ENCODE measurements at regions not wholly inside any gene's neighbourhood (a gene's known extent, or its start where the extent isn't known, plus 50 kb on each side); places are given as distances from the start of the nearest gene placed in this dataset.
A peak's percentile ranks its signal among the peaks of the same experiment; 100 is the strongest.

GRCh38 chr4:27305246-27305645 lies 444.6 kb downstream of the STIM2 start:
- no peak overlapping the region for H3K27ac Mint-ChIP-seq
- Histone ChIP-seq H3K36me3 (ENCODE audit: insufficient read depth) (no peaks in the 10 kb centered on the region), H4K20me1 (replicated peaks; ENCODE audit: insufficient read depth) (no peaks in the 10 kb centered on the region), H3K79me2 (replicated peaks; ENCODE audit: insufficient read depth) (no peaks in the 10 kb centered on the region), H3F3A (replicated peaks; ENCODE audit: low read depth) (no peaks in the 10 kb centered on the region), H2AFZ (no peak overlapping the region), H3K4me1 (ENCODE audit: insufficient read depth) (no peaks in the 10 kb centered on the region), H3K4me2 (no peak overlapping the region), H3K4me3 (no peak overlapping the region), H3K9me2 (ENCODE audit: insufficient read depth) (peaks cover 4% of the 10 kb centered on the region; the same call in 1 of the 2 replicates), H3K27me3 (ENCODE audit: insufficient read depth) (no peaks in the 10 kb centered on the region), H3K27ac (ENCODE audit: low read depth) (no peak overlapping the region)
- H3K36me3 Mint-ChIP-seq (ENCODE audit: low read depth), result peaks cover 10% of the 10 kb centered on the region
- H3K27me3 Mint-ChIP-seq (ENCODE audit: insufficient read depth, low read depth, poor library complexity), result no peaks in the 10 kb centered on the region
- ATAC-seq (no peak), DNase-seq (ENCODE audit: low spot score) (no peak)
- peaks cover 17% of the 10 kb centered on the region for H3K9me3 Mint-ChIP-seq
- peaks cover 5% of the 10 kb centered on the region; the same call in 2 of the 3 replicates for H3K4me1 Mint-ChIP-seq
- no peak for TF ChIP-seq POLR2AphosphoS5 (IDR thresholded peaks at IDR 0.05; ENCODE audit: low read depth)
- no peak for TF ChIP-seq CREB1 (CRISPR knock-in tag; IDR thresholded peaks at IDR 0.05; ENCODE audit: low read depth)
- TF ChIP-seq REST (IDR thresholded peaks at IDR 0.05; ENCODE audit: unreplicated experiment), result no peak
- no peak for TF ChIP-seq ZNF114 (CRISPR knock-in tag; IDR thresholded peaks at IDR 0.05)
- TF ChIP-seq CTCF (conservative IDR thresholded peaks at IDR 0.05; ENCODE audit: low read depth in 2 of 2), result no peak
- no peak overlapping the region for H3K4me3 Mint-ChIP-seq

- no peaks in the 10 kb centered on the region for H3K27me3 ChIP-seq (ENCODE audit: insufficient read depth)
- no peaks in the 10 kb centered on the region for H3K36me3 Mint-ChIP-seq (ENCODE audit: low read depth)
- H4K20me1 ChIP-seq (replicated peaks; ENCODE audit: insufficient read depth), result no peaks in the 10 kb centered on the region
- no peaks in the 10 kb centered on the region; the same call in 2 of the 3 replicates for H3K9me3 Mint-ChIP-seq
- no peaks in the 10 kb centered on the region for H3F3A ChIP-seq (replicated peaks; ENCODE audit: low read depth)
- H3K79me2 ChIP-seq (replicated peaks; ENCODE audit: insufficient read depth), result no peaks in the 10 kb centered on the region
- no peak overlapping the region for H3K27ac ChIP-seq (ENCODE audit: low read depth)
- DNase-seq (ENCODE audit: low spot score) (no peak), ATAC-seq (no peak)
- H3K36me3 ChIP-seq (ENCODE audit: insufficient read depth), result no peaks in the 10 kb centered on the region
- peaks cover 13% of the 10 kb centered on the region for H3K9me2 ChIP-seq (ENCODE audit: insufficient read depth)
- H2AFZ ChIP-seq, result peak overlapping the region; percentile 89; the same call in 1 of the 2 replicates
- H3K27ac Mint-ChIP-seq, result no peak overlapping the region
- peaks cover 5% of the 10 kb centered on the region; the same call in 2 of the 3 replicates for H3K4me1 Mint-ChIP-seq
- no peak overlapping the region for H3K4me3 Mint-ChIP-seq
- no peak overlapping the region for H3K4me3 ChIP-seq
- H3K4me2 ChIP-seq, result no peak overlapping the region
- no peaks in the 10 kb centered on the region for H3K27me3 Mint-ChIP-seq (ENCODE audit: insufficient read depth, low read depth, poor library complexity)
- H3K4me1 ChIP-seq (ENCODE audit: insufficient read depth), result no peaks in the 10 kb centered on the region
- TF ChIP-seq JUNB (IDR thresholded peaks at IDR 0.05; ENCODE audit: unreplicated experiment), result no peak
- TF ChIP-seq NANOG (IDR thresholded peaks at IDR 0.05; ENCODE audit: borderline replicate concordance), result no peak
- TF ChIP-seq POLR2AphosphoS5 (IDR thresholded peaks at IDR 0.05; ENCODE audit: low read depth), result no peak
- no peak for TF ChIP-seq CREB1 (CRISPR knock-in tag; IDR thresholded peaks at IDR 0.05; ENCODE audit: low read depth)
- no peak for TF ChIP-seq STAT1 (IDR thresholded peaks at IDR 0.05; ENCODE audit: unreplicated experiment)
- no peak for TF ChIP-seq ETS1 (IDR thresholded peaks at IDR 0.05)
- TF ChIP-seq ZNF114 (CRISPR knock-in tag; IDR thresholded peaks at IDR 0.05), result no peak
- no peak for TF ChIP-seq EZH2 (IDR thresholded peaks at IDR 0.05; ENCODE audit: low read depth, unreplicated experiment)
- TF ChIP-seq ZNF331 (CRISPR knock-in tag; IDR thresholded peaks at IDR 0.05; ENCODE audit: low read depth), result no peak
Observed at GRCh38 chr4:27308379-27308778, 447.7 kb downstream of the STIM2 start.
